ENCODE measurements at regions not wholly inside any gene's neighbourhood (a gene's known extent, or its start where the extent isn't known, plus 50 kb on each side); places are given as distances from the start of the nearest gene placed in this dataset.

DNA sequence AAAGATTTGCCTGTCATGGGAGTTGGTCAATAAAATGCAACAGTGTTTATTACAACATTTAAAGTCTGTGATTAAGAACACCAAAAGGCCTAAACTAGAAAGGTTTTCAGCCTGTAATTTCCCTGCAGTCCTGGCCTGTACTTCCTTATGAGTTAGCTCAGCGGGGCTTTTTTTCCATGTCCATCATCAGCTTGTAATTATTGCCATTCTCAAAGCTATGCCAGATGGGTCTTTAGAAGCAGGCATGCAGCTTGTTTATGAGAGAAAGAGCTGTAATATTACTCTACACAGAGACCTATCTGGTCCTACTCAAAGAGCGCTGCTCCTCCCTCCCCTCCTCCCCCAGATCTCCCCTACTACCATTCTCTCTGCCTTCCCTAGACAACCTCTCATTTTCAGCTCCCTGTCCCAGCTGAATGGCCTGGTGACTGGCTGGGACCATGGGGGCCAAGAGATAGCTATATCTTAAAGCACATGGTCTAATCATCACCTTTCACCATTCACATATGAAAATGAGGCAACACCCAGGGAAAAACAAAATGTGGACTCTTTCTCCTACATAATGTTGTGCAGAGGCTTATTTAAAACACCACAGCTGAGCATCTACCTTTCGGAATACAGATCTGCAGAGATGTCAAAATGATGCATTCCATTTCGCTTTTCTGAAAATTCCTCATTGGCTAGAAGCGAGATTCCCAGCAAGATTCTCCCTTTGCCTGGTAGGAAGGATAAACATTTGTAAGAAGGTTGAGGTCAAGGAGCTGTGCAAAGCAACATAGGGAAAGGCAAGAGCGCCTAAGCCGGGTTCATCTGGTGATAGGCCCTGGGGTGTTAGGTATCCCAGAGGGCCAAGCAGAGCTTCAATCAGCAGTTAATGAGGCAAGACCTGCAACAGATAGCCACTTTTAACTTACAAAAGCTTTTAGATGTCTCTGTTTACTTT, 209.7 kb upstream of the CDKN3 start:
- H3K4me2 ChIP-seq: no peak overlapping the region
- H3K9ac ChIP-seq: no peak overlapping the region
- no peak overlapping the region for H3K4me3 ChIP-seq (IDR thresholded peaks at IDR 0.05; ENCODE audit: insufficient read depth, low read depth, low read length)
- H3K27ac ChIP-seq: no peak overlapping the region
- no peaks in the 10 kb centered on the region for H3K27me3 ChIP-seq (ENCODE audit: insufficient read depth, low read depth)
- H3K79me2 ChIP-seq (ENCODE audit: insufficient read depth, low read depth): no peaks in the 10 kb centered on the region
- TF ChIP-seq, protein P1, sequence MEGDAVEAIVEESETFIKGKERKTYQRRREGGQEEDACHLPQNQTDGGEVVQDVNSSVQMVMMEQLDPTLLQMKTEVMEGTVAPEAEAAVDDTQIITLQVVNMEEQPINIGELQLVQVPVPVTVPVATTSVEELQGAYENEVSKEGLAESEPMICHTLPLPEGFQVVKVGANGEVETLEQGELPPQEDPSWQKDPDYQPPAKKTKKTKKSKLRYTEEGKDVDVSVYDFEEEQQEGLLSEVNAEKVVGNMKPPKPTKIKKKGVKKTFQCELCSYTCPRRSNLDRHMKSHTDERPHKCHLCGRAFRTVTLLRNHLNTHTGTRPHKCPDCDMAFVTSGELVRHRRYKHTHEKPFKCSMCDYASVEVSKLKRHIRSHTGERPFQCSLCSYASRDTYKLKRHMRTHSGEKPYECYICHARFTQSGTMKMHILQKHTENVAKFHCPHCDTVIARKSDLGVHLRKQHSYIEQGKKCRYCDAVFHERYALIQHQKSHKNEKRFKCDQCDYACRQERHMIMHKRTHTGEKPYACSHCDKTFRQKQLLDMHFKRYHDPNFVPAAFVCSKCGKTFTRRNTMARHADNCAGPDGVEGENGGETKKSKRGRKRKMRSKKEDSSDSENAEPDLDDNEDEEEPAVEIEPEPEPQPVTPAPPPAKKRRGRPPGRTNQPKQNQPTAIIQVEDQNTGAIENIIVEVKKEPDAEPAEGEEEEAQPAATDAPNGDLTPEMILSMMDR (conservative IDR thresholded peaks at IDR 0.05; ENCODE audit: low read depth, low read length): no peak
- no peaks in the 10 kb centered on the region for H4K20me1 ChIP-seq (ENCODE audit: insufficient read depth)
- no peaks in the 10 kb centered on the region for H3K36me3 ChIP-seq (ENCODE audit: insufficient read depth)
- peaks cover 5% of the 10 kb centered on the region for H3K4me1 ChIP-seq (ENCODE audit: low read depth, poor library complexity, severe bottlenecking)
- no peak overlapping the region for H2AFZ ChIP-seq (ENCODE audit: low read depth)

DNA sequence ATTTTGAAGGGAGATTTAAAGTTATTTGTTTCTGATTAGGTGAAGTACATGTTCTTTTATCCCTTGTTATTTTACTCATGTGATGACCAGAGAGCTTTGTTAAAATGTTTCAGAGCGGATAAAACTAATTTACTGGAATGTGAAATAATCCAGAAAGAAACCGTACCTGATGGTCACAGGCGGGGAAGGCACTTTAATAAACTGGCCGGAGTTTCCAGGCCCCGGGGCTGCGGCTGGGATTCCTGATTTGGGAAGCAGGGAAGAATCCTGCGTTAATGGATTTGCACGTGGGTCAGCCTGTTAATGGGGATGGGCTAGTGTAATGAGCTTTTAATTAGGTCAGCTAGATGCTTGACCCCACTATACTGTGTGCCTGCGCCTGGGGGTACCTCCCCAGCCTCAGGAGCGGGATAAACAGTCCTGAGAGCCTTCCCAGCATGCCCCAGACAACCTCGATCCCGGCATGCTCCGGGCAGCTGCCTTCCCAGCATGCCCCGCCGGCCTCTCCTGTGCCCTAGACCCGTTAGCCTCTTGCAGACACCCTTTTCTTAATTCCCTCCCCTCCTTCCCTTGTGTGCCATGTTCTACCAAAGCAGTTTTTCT, 208.6 kb upstream of the CDKN3 start:
- no peak overlapping the region for H3K4me3 ChIP-seq (IDR thresholded peaks at IDR 0.05; ENCODE audit: insufficient read depth, low read depth, low read length)
- H2AFZ ChIP-seq (ENCODE audit: low read depth): no peak overlapping the region
- no peaks in the 10 kb centered on the region for H3K36me3 ChIP-seq (ENCODE audit: insufficient read depth)
- peaks cover 5% of the 10 kb centered on the region for H3K4me1 ChIP-seq (ENCODE audit: low read depth, poor library complexity, severe bottlenecking)
- no peaks in the 10 kb centered on the region for H3K27me3 ChIP-seq (ENCODE audit: insufficient read depth, low read depth)
- no peak overlapping the region for H3K4me2 ChIP-seq
- H3K27ac ChIP-seq: no peak overlapping the region
- H3K9ac ChIP-seq: no peak overlapping the region
- H3K79me2 ChIP-seq (ENCODE audit: insufficient read depth, low read depth): no peaks in the 10 kb centered on the region
- H4K20me1 ChIP-seq (ENCODE audit: insufficient read depth): no peaks in the 10 kb centered on the region
- TF ChIP-seq, protein P1 (conservative IDR thresholded peaks at IDR 0.05; ENCODE audit: low read depth, low read length): no peak

DNA sequence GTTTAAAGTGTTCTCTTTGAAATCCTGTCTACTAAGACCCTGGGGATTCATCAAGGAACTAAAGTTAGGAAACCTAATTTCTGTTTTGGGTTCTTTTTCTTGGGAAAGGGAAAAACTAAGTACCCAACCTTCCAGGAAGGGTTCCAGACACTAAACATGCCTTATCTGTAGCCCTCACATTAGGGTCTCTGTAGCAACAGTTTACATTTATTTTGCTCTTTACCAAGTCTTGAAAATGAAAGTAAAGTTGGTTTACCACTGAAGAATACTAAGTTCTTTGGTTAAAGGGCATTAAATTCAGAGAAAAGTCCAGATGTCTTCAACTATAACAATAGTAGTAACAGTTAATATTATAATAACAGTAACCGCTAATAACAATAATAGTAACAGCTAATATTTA, 207.5 kb upstream of the CDKN3 start:
- H2AFZ ChIP-seq (ENCODE audit: low read depth): no peak overlapping the region; the same call in 1 of the 2 replicates
- no peak overlapping the region for H3K27ac ChIP-seq

DNA sequence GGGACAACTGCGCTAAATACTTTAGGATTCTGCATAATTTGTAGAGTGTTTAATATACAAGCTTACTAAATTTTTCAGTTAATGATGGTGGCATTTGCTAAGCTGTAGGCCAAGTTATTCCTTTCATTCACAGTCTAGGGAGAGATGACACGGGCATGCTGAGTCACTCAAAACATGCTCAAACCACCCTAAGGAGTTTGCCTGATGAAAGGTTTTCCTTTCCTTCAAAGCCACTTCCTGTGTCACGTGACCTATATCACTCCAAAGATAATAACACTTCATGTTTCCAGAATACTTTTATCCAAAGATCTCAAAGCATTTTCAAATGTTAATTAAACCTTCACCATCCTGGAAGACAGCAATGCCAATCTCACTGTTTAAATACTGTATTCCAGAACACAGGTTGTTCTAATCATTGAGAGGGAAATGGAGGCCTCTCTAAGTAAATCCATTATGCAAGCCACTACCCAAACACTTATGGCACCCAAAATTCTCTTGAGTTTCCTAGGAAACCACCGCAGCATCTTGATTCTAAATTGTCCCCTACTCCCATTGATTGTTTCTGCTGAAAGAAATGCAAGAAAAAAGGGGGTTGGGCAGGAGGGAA, 207.0 kb upstream of the CDKN3 start:
- peaks cover 5% of the 10 kb centered on the region for H3K4me1 ChIP-seq (ENCODE audit: low read depth, poor library complexity, severe bottlenecking)
- H2AFZ ChIP-seq (ENCODE audit: low read depth): no peak overlapping the region; the same call in 1 of the 2 replicates
- H3K36me3 ChIP-seq (ENCODE audit: insufficient read depth): no peaks in the 10 kb centered on the region
- no peaks in the 10 kb centered on the region for H3K79me2 ChIP-seq (ENCODE audit: insufficient read depth, low read depth)
- H4K20me1 ChIP-seq (ENCODE audit: insufficient read depth): no peaks in the 10 kb centered on the region
- no peaks in the 10 kb centered on the region for H3K27me3 ChIP-seq (ENCODE audit: insufficient read depth, low read depth)
- H3K27ac ChIP-seq: no peak overlapping the region
- TF ChIP-seq, protein P1 (conservative IDR thresholded peaks at IDR 0.05; ENCODE audit: low read depth, low read length): no peak
- H3K4me2 ChIP-seq: no peak overlapping the region
- H3K9ac ChIP-seq: no peak overlapping the region
- H3K4me3 ChIP-seq (IDR thresholded peaks at IDR 0.05; ENCODE audit: insufficient read depth, low read depth, low read length): no peak overlapping the region

More for the DNA sequence above, 207.5 kb upstream of the CDKN3 start:
- H3K4me3 ChIP-seq (IDR thresholded peaks at IDR 0.05; ENCODE audit: insufficient read depth, low read depth, low read length): no peak overlapping the region
- H3K36me3 ChIP-seq (ENCODE audit: insufficient read depth): no peaks in the 10 kb centered on the region
- H4K20me1 ChIP-seq (ENCODE audit: insufficient read depth): no peaks in the 10 kb centered on the region
- H3K4me2 ChIP-seq: no peak overlapping the region
- H3K9ac ChIP-seq: no peak overlapping the region
- H3K27me3 ChIP-seq (ENCODE audit: insufficient read depth, low read depth): no peaks in the 10 kb centered on the region
- H3K79me2 ChIP-seq (ENCODE audit: insufficient read depth, low read depth): no peaks in the 10 kb centered on the region
- peaks cover 5% of the 10 kb centered on the region for H3K4me1 ChIP-seq (ENCODE audit: low read depth, poor library complexity, severe bottlenecking)
- TF ChIP-seq, protein P1 (conservative IDR thresholded peaks at IDR 0.05; ENCODE audit: low read depth, low read length): no peak

Measured in KMS-11 (cell line).